K562 (cell line): ENCODE measurements at regions not wholly inside any gene's neighbourhood (a gene's known extent, or its start where the extent isn't known, plus 50 kb on each side); places are given as distances from the start of the nearest gene placed in this dataset.

Experiments
- EHMT2 ChIP-seq: fragments of 450-650 bp; IDR thresholded peaks from 2 replicates; pipeline ENCODE4 v1.6.1; 2018; ENCODE audit warnings: antibody characterized with exemption
- GTF2A2 ChIP-seq: IDR thresholded peaks from 2 replicates; pipeline ENCODE4 v1.6.1; 2016; ENCODE audit warnings: mild to moderate bottlenecking, missing genetic modification characterization, missing compliant biosample characterization
- HMG20A ChIP-seq: fragments of 450-650 bp; formaldehyde crosslinking; conservative IDR thresholded peaks from 2 replicates; pipeline ENCODE4 v1.4.0; 2020; ENCODE audit warnings: mild to moderate bottlenecking, mixed read lengths
- MCM2 ChIP-seq: fragments of 450-650 bp; IDR thresholded peaks from 2 replicates; pipeline ENCODE4 v1.6.1; 2017; ENCODE audit warnings: low read depth, mild to moderate bottlenecking
- MTA1 ChIP-seq: fragments of 450-650 bp; IDR thresholded peaks from 2 replicates; pipeline ENCODE4 v1.6.1; 2017; ENCODE audit warnings: borderline replicate concordance
- NFXL1 ChIP-seq: fragments of 450-650 bp; formaldehyde crosslinking; IDR thresholded peaks from 2 replicates; pipeline ENCODE4 v1.4.0; 2021; ENCODE audit warnings: mild to moderate bottlenecking
- RBM39 ChIP-seq: fragments of 200-400 bp; formaldehyde crosslinking; optimal IDR thresholded peaks from 2 replicates; pipeline ENCODE3; 2018; ENCODE audit warnings: low read depth, low read length
- RFX7 ChIP-seq: fragments of 250-450 bp; sonication (Bioruptor Pico); IDR thresholded peaks from 2 replicates; pipeline ENCODE4 v1.5.1; 2021; ENCODE audit warnings: mild to moderate bottlenecking
- SIRT6 ChIP-seq: IDR thresholded peaks from one replicate; pipeline ENCODE4 v1.6.1; 2012; ENCODE audit warnings: low read depth, mild to moderate bottlenecking, control low read depth, inconsistent platforms, low read length, moderate library complexity
- SMC3 ChIP-seq: conservative IDR thresholded peaks from 2 replicates; pipeline ENCODE4 v1.6.1; 2011; ENCODE audit warnings: low read depth, low read length, improper control_type of control experiment; ENCODE audit not compliant: insufficient read depth
- STAT5A ChIP-seq: IDR thresholded peaks from 2 replicates; pipeline ENCODE4 v1.6.1; 2012; ENCODE audit warnings: low read length, inconsistent platforms, borderline replicate concordance
- STAT5B ChIP-seq: fragments of 250-450 bp; sonication (Bioruptor Pico); IDR thresholded peaks from 2 replicates; pipeline ENCODE4 v1.8.0; 2021; ENCODE audit warnings: mild to moderate bottlenecking, inconsistent platforms
- TAL1 ChIP-seq: fragments of 450-650 bp; IDR thresholded peaks from 2 replicates; pipeline ENCODE4 v1.6.1; 2016; ENCODE audit warnings: mild to moderate bottlenecking
- TRIM28 ChIP-seq: fragments of 450-650 bp; IDR thresholded peaks from 2 replicates; pipeline ENCODE4 v1.6.1; 2017
- WHSC1 ChIP-seq: IDR thresholded peaks from one replicate; pipeline ENCODE4 v1.6.1; 2012; ENCODE audit warnings: low read length, control low read depth, inconsistent platforms
- ZBTB40 ChIP-seq, 2 experiments: fragments of 450-650 bp in 1 of 2; sonication (generic) in 1 of 2; formaldehyde crosslinking in 1 of 2; IDR thresholded peaks; 2 replicates each; pipeline versions ENCODE4 v1.7.1 to v1.9.0; 2016 to 2022; ENCODE audit warnings: inconsistent platforms in 1 of 2, mild to moderate bottlenecking in 1 of 2, missing genetic modification reagents in 1 of 2
- ZNF311 ChIP-seq: fragments of 250-450 bp; sonication (Bioruptor Pico); IDR thresholded peaks from 2 replicates; pipeline ENCODE4 v1.4.0; 2020; ENCODE audit warnings: mild to moderate bottlenecking, moderate library complexity
- TF ChIP-seq, protein P1 (sequence below): fragments of 250-450 bp; sonication (Bioruptor Pico); IDR thresholded peaks from 2 replicates; pipeline ENCODE4 v1.8.0; 2022; ENCODE audit warnings: moderate library complexity, mild to moderate bottlenecking, inconsistent platforms
- TF ChIP-seq, protein P2 (sequence below): fragments of 450-650 bp; formaldehyde crosslinking; IDR thresholded peaks from 2 replicates; pipeline ENCODE4 v1.4.0; 2020; ENCODE audit warnings: mild to moderate bottlenecking, mixed read lengths
- TF ChIP-seq, protein P3 (sequence below): sonication (generic); formaldehyde crosslinking; IDR thresholded peaks from 2 replicates; pipeline ENCODE4 v1.9.0; 2022; ENCODE audit warnings: mild to moderate bottlenecking, missing genetic modification reagents

DNA sequence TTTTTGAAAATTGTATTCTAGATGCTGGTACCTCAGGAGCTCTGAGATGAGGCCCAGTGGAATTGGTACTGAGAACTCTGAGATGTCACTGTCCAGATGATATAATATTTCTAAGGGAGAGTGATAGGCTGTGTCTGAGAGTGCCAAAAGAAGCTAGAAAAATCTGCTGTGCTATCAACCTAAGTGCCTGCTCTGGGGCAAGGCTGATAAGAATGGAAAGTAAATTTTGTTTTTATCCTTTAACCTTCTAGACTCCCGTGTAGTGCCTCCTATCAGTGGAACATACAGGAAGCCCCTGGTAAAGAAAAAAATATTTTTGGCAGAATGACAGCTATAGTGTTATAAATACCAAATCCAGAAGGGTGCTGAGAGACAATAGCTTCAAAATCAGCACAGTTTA, 348.2 kb downstream of the TFAP2B start (continued):
- TF ChIP-seq ZBTB40 (IDR thresholded peaks at IDR 0.05) (no peak), ZBTB40 (CRISPR knock-in tag; IDR thresholded peaks at IDR 0.05) (no peak), SMC3 (no peak), STAT5A (peak; percentile 41; the same call in 1 of the 2 replicates), SIRT6 (no peak), STAT5B (CRISPR knock-in tag) (no peak), HMG20A (no peak), TAL1 (peak; percentile 68), RBM39 (no peak), MCM2 (no peak), MTA1 (no peak), ZNF311 (CRISPR knock-in tag) (no peak), TRIM28 (peak; percentile 57; the same call in 1 of the 2 replicates), RFX7 (CRISPR knock-in tag) (no peak), WHSC1 (no peak), EHMT2 (0 out of 2 replicates have a peak, but pooled peaks have one; percentile 24), NFXL1 (CRISPR knock-in tag) (no peak), GTF2A2 (tag) (no peak)
- TF ChIP-seq, protein P1, sequence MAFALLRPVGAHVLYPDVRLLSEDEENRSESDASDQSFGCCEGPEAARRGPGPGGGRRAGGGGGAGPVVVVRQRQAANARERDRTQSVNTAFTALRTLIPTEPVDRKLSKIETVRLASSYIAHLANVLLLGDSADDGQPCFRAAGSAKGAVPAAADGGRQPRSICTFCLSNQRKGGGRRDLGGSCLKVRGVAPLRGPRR (CRISPR knock-in tag): no peak
- TF ChIP-seq, protein P2, sequence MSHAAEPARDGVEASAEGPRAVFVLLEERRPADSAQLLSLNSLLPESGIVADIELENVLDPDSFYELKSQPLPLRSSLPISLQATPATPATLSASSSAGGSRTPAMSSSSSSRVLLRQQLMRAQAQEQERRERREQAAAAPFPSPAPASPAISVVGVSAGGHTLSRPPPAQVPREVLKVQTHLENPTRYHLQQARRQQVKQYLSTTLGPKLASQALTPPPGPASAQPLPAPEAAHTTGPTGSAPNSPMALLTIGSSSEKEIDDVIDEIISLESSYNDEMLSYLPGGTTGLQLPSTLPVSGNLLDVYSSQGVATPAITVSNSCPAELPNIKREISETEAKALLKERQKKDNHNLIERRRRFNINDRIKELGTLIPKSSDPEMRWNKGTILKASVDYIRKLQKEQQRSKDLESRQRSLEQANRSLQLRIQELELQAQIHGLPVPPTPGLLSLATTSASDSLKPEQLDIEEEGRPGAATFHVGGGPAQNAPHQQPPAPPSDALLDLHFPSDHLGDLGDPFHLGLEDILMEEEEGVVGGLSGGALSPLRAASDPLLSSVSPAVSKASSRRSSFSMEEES (CRISPR knock-in tag): no peak
- TF ChIP-seq, protein P3, sequence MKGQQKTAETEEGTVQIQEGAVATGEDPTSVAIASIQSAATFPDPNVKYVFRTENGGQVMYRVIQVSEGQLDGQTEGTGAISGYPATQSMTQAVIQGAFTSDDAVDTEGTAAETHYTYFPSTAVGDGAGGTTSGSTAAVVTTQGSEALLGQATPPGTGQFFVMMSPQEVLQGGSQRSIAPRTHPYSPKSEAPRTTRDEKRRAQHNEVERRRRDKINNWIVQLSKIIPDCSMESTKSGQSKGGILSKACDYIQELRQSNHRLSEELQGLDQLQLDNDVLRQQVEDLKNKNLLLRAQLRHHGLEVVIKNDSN (CRISPR knock-in tag): no peak
